WTC11 (cell line): ENCODE measurements at regions not wholly inside any gene's neighbourhood (a gene's known extent, or its start where the extent isn't known, plus 50 kb on each side); places are given as distances from the start of the nearest gene placed in this dataset.

Experiments used
- ATAC-seq: fragments of 200-7000 bp; cut with Tn5 transposase; 2 replicates; pipeline ENCODE4 v1.10.0; 2021; ENCODE audit warnings: mild to moderate bottlenecking, moderate library complexity
- CTCF ChIA-PET: fragments of 300-600 bp; sonication (Branson Sonifier 250); formaldehyde crosslinking; loops from one replicate; lab custom pipeline; 2021; ENCODE audit warnings: antibody characterized with exemption; lab: Charles Lee
- POLR2A ChIA-PET: fragments of 350-600 bp; sonication (Branson Sonifier 250); formaldehyde crosslinking; loops from one replicate; lab custom pipeline; 2021; ENCODE audit warnings: antibody characterized with exemption; lab: Charles Lee
- DNase-seq: peaks from one replicate; pipeline ENCODE4 v3.0.0; 2021; ENCODE audit warnings: low spot score
- H3K27ac Mint-ChIP-seq: 2 replicates; pipeline ENCODE4 v1.8.0; 2021; ENCODE audit warnings: mixed read lengths
- H3K27me3 Mint-ChIP-seq: 2 replicates; pipeline ENCODE4 v1.8.0; 2021; ENCODE audit warnings: low read depth, mild to moderate bottlenecking, moderate library complexity, mixed read lengths
- H3K36me3 Mint-ChIP-seq: 2 replicates; pipeline ENCODE4 v1.8.0; 2021; ENCODE audit warnings: mixed read lengths
- H3K4me1 Mint-ChIP-seq: 2 replicates; pipeline ENCODE4 v1.8.0; 2022; ENCODE audit warnings: mixed read lengths
- H3K4me3 Mint-ChIP-seq: 2 replicates; pipeline ENCODE4 v1.8.0; 2021; ENCODE audit warnings: mild to moderate bottlenecking, moderate library complexity, mixed read lengths
- H3K9me3 Mint-ChIP-seq: 2 replicates; pipeline ENCODE4 v1.8.0; 2021; ENCODE audit warnings: mixed read lengths
- CBFB ChIP-seq: sonication (generic); formaldehyde crosslinking; IDR thresholded peaks from 2 replicates; pipeline ENCODE4 v1.8.1; 2022; ENCODE audit warnings: mild to moderate bottlenecking, low read depth, missing genetic modification reagents
- ELF4 ChIP-seq: sonication (generic); formaldehyde crosslinking; IDR thresholded peaks from 2 replicates; pipeline ENCODE4 v1.8.1; 2022; ENCODE audit warnings: low read depth, mild to moderate bottlenecking, moderate library complexity, missing genetic modification reagents
- GRHL2 ChIP-seq: fragments of 250-450 bp; sonication (Bioruptor Pico); IDR thresholded peaks from 2 replicates; pipeline ENCODE4 v1.8.0; 2022; ENCODE audit warnings: mild to moderate bottlenecking, moderate library complexity; ENCODE audit not compliant: insufficient replicate concordance, severe bottlenecking
- MYBL2 ChIP-seq: sonication (generic); formaldehyde crosslinking; IDR thresholded peaks from 2 replicates; pipeline ENCODE4 v1.8.1; 2023; ENCODE audit warnings: mild to moderate bottlenecking, moderate library complexity, missing genetic modification reagents
- NR1H2 ChIP-seq: sonication (generic); formaldehyde crosslinking; IDR thresholded peaks from 2 replicates; pipeline ENCODE4 v1.9.0; 2021; ENCODE audit warnings: mild to moderate bottlenecking, moderate library complexity, missing genetic modification reagents
- NR2C2 ChIP-seq: sonication (generic); formaldehyde crosslinking; IDR thresholded peaks from 2 replicates; pipeline ENCODE4 v1.8.0; 2022; ENCODE audit warnings: mild to moderate bottlenecking, missing genetic modification reagents
- OVOL2 ChIP-seq: fragments of 250-450 bp; sonication (Bioruptor Pico); IDR thresholded peaks from 2 replicates; pipeline ENCODE4 v1.9.0; 2021; ENCODE audit warnings: mild to moderate bottlenecking, borderline replicate concordance
- TCF7 ChIP-seq: sonication (generic); formaldehyde crosslinking; IDR thresholded peaks from 2 replicates; pipeline ENCODE4 v1.8.0; 2022; ENCODE audit warnings: mild to moderate bottlenecking, low read depth, missing genetic modification reagents, moderate library complexity
- ZNF219 ChIP-seq: sonication (generic); formaldehyde crosslinking; IDR thresholded peaks from 2 replicates; pipeline ENCODE4 v1.8.0; 2023; ENCODE audit warnings: missing genetic modification reagents, mild to moderate bottlenecking, borderline replicate concordance
- TF ChIP-seq, protein P1 (sequence below): sonication (generic); formaldehyde crosslinking; IDR thresholded peaks from 2 replicates; pipeline ENCODE4 v1.8.1; 2022; ENCODE audit warnings: low read depth, mild to moderate bottlenecking, moderate library complexity, missing genetic modification reagents, borderline replicate concordance
- TF ChIP-seq, protein P2 (sequence below): sonication (generic); formaldehyde crosslinking; IDR thresholded peaks from 2 replicates; pipeline ENCODE4 v1.8.0; 2022; ENCODE audit warnings: mild to moderate bottlenecking, missing genetic modification reagents
- TF ChIP-seq, protein P3 (sequence below): sonication (generic); formaldehyde crosslinking; conservative IDR thresholded peaks from 2 replicates; pipeline ENCODE4 v1.8.1; 2022; ENCODE audit warnings: mild to moderate bottlenecking, missing genetic modification reagents
- TF ChIP-seq, protein P4 (sequence below): sonication (generic); formaldehyde crosslinking; IDR thresholded peaks from 2 replicates; pipeline ENCODE4 v1.8.0; 2022; ENCODE audit warnings: mild to moderate bottlenecking, missing genetic modification reagents
- TF ChIP-seq, protein P5 (sequence below): fragments of 200-600 bp; IDR thresholded peaks from 2 replicates; pipeline ENCODE4 v1.8.0; 2022; ENCODE audit warnings: antibody characterized with exemption
- TF ChIP-seq, protein P6 (sequence below): sonication (generic); formaldehyde crosslinking; IDR thresholded peaks from 2 replicates; pipeline ENCODE4 v1.8.1; 2023; ENCODE audit warnings: mild to moderate bottlenecking, missing genetic modification reagents
- TF ChIP-seq, protein P7 (sequence below): fragments of 250-450 bp; sonication (Bioruptor Pico); IDR thresholded peaks from 2 replicates; pipeline ENCODE4 v1.8.0; 2021; ENCODE audit warnings: mild to moderate bottlenecking

DNA sequence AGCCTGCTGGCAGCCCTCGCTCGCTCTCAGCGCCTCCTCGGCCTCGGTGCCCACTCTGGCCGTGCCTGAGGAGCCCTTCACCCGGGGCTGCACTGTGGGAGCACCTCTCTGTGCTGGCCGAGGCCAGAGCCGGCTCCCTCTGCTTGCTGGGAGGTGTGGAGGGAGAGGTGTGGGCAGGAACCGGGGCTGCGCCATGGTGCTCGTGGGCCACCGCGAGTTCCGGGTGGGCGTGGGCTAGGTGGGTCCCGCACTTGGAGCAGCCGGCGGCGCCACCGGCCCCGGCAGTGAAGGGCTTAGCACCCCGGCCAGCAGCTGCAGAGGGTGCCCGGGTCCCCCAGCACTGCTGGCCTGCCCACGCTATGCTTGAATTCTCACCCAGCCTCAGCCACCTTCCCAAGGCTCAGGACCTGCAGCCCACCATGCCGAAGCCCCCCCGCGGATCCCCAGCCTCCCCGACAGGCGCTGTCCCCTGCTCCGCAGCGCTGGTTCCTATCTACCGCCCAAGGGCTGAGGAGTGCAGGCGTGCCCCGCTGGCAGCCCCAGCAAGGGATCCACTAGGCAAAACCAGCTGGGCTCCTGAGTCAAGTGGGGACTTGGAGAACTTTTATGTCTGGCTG lies 863.3 kb downstream of the IGSF11 start:
- Mint-ChIP-seq H3K4me3 (no peak overlapping the region), H3K4me1 (peaks cover 13% of the 10 kb centered on the region), H3K9me3 (peaks cover 20% of the 10 kb centered on the region), H3K27ac (no peak overlapping the region), H3K36me3 (peaks cover 14% of the 10 kb centered on the region; the same call in 1 of the 2 replicates), H3K27me3 (no peaks in the 10 kb centered on the region)
- DNase-seq (no peak), ATAC-seq (no peak)
- no peak for TF ChIP-seq GRHL2 (CRISPR knock-in tag)
- TF ChIP-seq, protein P1, sequence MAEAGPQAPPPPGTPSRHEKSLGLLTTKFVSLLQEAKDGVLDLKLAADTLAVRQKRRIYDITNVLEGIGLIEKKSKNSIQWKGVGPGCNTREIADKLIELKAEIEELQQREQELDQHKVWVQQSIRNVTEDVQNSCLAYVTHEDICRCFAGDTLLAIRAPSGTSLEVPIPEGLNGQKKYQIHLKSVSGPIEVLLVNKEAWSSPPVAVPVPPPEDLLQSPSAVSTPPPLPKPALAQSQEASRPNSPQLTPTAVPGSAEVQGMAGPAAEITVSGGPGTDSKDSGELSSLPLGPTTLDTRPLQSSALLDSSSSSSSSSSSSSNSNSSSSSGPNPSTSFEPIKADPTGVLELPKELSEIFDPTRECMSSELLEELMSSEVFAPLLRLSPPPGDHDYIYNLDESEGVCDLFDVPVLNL (CRISPR knock-in tag): no peak
- TF ChIP-seq, protein P2, sequence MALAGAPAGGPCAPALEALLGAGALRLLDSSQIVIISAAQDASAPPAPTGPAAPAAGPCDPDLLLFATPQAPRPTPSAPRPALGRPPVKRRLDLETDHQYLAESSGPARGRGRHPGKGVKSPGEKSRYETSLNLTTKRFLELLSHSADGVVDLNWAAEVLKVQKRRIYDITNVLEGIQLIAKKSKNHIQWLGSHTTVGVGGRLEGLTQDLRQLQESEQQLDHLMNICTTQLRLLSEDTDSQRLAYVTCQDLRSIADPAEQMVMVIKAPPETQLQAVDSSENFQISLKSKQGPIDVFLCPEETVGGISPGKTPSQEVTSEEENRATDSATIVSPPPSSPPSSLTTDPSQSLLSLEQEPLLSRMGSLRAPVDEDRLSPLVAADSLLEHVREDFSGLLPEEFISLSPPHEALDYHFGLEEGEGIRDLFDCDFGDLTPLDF (CRISPR knock-in tag): no peak
- POLR2A ChIA-PET: interaction anchor here (0.7 kb wide), 1 partner anchor 175 kb away, joined by 5 read pairs; no protein-coding TSS in a partner anchor
- CTCF ChIA-PET: no interaction called here

DNA sequence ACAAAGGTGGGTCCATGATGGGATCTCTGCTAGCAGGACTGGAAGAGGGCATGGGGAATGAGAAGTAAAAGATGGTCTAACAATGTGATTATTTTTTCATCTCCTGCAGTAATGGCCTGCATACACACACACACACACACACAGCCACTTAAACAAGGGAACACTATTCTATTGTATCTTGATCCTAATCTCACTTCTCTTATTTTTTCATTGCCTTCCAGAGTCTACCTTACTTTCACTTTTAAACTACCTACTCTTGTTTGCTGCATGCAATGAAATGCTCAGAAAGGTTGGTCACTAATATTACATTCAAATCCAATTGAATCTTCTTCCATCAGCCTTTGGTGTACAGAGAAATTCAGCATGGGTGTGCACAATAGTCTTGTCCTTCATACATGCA lies 853.8 kb downstream of the IGSF11 start:
- POLR2A ChIA-PET: no interaction called here
- ATAC-seq (no peak), DNase-seq (no peak)
- H3K27me3 Mint-ChIP-seq: no peaks in the 10 kb centered on the region
- no peaks in the 10 kb centered on the region for H3K9me3 Mint-ChIP-seq
- no peaks in the 10 kb centered on the region for H3K4me1 Mint-ChIP-seq
- H3K36me3 Mint-ChIP-seq: no peaks in the 10 kb centered on the region
- CTCF ChIA-PET: no interaction called here
- no peak overlapping the region for H3K4me3 Mint-ChIP-seq
- no peak overlapping the region for H3K27ac Mint-ChIP-seq
- TF ChIP-seq, protein P3, sequence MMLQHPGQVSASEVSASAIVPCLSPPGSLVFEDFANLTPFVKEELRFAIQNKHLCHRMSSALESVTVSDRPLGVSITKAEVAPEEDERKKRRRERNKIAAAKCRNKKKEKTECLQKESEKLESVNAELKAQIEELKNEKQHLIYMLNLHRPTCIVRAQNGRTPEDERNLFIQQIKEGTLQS (CRISPR knock-in tag): no peak
- no peak for TF ChIP-seq NR2C2 (CRISPR knock-in tag)

DNA sequence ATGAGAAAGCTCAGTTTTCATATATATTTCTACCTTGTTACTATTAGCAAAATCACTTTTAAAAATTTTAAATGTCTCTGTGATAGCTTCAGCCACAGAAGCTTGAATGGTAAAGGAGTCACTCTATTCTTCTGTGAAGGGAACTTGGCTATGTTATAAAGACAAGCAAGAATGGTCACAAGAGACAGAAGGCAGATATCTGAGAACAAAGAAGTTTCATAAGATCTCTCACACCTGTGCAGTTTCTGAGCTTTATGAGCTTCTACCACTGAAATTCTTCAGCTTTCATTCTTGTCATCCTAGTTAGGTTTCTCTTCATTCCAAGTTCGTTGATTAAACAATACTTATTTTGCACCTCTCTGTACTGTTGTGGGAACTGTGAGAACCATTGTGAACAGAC lies 853.4 kb downstream of the IGSF11 start:
- no peak for DNase-seq
- ChIA-PET POLR2A (no interaction called here), CTCF (no interaction called here)
- Mint-ChIP-seq H3K4me1 (no peaks in the 10 kb centered on the region), H3K9me3 (no peaks in the 10 kb centered on the region), H3K36me3 (no peaks in the 10 kb centered on the region), H3K27me3 (no peaks in the 10 kb centered on the region), H3K27ac (no peak overlapping the region), H3K4me3 (no peak overlapping the region)
- ATAC-seq: no peak
- TF ChIP-seq, protein P4, sequence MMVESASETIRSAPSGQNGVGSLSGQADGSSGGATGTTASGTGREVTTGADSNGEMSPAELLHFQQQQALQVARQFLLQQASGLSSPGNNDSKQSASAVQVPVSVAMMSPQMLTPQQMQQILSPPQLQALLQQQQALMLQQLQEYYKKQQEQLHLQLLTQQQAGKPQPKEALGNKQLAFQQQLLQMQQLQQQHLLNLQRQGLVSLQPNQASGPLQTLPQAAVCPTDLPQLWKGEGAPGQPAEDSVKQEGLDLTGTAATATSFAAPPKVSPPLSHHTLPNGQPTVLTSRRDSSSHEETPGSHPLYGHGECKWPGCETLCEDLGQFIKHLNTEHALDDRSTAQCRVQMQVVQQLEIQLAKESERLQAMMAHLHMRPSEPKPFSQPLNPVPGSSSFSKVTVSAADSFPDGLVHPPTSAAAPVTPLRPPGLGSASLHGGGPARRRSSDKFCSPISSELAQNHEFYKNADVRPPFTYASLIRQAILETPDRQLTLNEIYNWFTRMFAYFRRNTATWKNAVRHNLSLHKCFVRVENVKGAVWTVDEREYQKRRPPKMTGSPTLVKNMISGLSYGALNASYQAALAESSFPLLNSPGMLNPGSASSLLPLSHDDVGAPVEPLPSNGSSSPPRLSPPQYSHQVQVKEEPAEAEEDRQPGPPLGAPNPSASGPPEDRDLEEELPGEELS: no peak
- TF ChIP-seq MYBL2: no peak
- TF ChIP-seq ELF4 (CRISPR knock-in tag): no peak
- TF ChIP-seq, protein P5, sequence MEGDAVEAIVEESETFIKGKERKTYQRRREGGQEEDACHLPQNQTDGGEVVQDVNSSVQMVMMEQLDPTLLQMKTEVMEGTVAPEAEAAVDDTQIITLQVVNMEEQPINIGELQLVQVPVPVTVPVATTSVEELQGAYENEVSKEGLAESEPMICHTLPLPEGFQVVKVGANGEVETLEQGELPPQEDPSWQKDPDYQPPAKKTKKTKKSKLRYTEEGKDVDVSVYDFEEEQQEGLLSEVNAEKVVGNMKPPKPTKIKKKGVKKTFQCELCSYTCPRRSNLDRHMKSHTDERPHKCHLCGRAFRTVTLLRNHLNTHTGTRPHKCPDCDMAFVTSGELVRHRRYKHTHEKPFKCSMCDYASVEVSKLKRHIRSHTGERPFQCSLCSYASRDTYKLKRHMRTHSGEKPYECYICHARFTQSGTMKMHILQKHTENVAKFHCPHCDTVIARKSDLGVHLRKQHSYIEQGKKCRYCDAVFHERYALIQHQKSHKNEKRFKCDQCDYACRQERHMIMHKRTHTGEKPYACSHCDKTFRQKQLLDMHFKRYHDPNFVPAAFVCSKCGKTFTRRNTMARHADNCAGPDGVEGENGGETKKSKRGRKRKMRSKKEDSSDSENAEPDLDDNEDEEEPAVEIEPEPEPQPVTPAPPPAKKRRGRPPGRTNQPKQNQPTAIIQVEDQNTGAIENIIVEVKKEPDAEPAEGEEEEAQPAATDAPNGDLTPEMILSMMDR: no peak

DNA sequence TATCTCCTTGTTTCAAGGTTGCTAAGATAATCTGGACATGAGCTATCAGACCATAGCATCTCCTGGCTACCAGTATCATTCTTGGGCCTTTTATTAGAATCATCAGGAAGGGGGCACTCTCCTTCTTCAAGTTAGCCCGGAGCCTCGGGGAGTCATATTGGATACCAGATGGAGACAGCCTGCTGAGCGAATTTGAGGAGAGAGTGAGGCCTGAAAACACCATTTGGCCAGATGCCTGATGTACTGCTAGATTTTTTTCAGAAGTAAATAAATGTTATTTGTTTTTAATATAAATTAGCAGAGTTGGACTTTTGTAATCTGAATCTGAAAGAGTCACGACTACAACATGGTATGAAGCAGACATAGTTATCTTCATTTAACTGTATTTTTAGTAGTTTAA lies 848.6 kb downstream of the IGSF11 start:
- CTCF ChIA-PET: no interaction called here
- POLR2A ChIA-PET: no interaction called here
- no peaks in the 10 kb centered on the region for H3K27me3 Mint-ChIP-seq
- ATAC-seq: no peak
- H3K4me1 Mint-ChIP-seq: no peaks in the 10 kb centered on the region
- DNase-seq: no peak
- no peaks in the 10 kb centered on the region for H3K36me3 Mint-ChIP-seq
- no peak overlapping the region for H3K4me3 Mint-ChIP-seq
- H3K9me3 Mint-ChIP-seq: peaks cover 7% of the 10 kb centered on the region
- no peak overlapping the region for H3K27ac Mint-ChIP-seq
- no peak for TF ChIP-seq ZNF219 (CRISPR knock-in tag)
- TF ChIP-seq OVOL2 (CRISPR knock-in tag): no peak
- TF ChIP-seq TCF7 (CRISPR knock-in tag): no peak
- TF ChIP-seq CBFB: no peak
- TF ChIP-seq NR1H2: no peak
- TF ChIP-seq, protein P5: no peak
- TF ChIP-seq, protein P6, sequence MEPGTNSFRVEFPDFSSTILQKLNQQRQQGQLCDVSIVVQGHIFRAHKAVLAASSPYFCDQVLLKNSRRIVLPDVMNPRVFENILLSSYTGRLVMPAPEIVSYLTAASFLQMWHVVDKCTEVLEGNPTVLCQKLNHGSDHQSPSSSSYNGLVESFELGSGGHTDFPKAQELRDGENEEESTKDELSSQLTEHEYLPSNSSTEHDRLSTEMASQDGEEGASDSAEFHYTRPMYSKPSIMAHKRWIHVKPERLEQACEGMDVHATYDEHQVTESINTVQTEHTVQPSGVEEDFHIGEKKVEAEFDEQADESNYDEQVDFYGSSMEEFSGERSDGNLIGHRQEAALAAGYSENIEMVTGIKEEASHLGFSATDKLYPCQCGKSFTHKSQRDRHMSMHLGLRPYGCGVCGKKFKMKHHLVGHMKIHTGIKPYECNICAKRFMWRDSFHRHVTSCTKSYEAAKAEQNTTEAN: no peak
- no peak for TF ChIP-seq NR2C2 (CRISPR knock-in tag)
- TF ChIP-seq, protein P7, sequence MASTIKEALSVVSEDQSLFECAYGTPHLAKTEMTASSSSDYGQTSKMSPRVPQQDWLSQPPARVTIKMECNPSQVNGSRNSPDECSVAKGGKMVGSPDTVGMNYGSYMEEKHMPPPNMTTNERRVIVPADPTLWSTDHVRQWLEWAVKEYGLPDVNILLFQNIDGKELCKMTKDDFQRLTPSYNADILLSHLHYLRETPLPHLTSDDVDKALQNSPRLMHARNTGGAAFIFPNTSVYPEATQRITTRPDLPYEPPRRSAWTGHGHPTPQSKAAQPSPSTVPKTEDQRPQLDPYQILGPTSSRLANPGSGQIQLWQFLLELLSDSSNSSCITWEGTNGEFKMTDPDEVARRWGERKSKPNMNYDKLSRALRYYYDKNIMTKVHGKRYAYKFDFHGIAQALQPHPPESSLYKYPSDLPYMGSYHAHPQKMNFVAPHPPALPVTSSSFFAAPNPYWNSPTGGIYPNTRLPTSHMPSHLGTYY (CRISPR knock-in tag): no peak
